Osteocyte (in vitro differentiated cells): ENCODE measurements at regions not wholly inside any gene's neighbourhood (a gene's known extent, or its start where the extent isn't known, plus 50 kb on each side); places are given as distances from the start of the nearest gene placed in this dataset.

ENCODE experiments used
- DNase-seq: peaks from one replicate; pipeline ENCODE4 v3.0.0; 2021; ENCODE audit warnings: mixed read lengths; ENCODE audit not compliant: unreplicated experiment; ENCODE audit errors: extremely low spot score
- H3K27ac Mint-ChIP-seq: one replicate; pipeline ENCODE4 v1.8.0; 2021; ENCODE audit warnings: mild to moderate bottlenecking, mixed read lengths; ENCODE audit not compliant: unreplicated experiment
- H3K27me3 Mint-ChIP-seq: one replicate; pipeline ENCODE4 v1.8.0; 2021; ENCODE audit warnings: mixed read lengths; ENCODE audit not compliant: unreplicated experiment
- H3K36me3 Mint-ChIP-seq: one replicate; pipeline ENCODE4 v1.8.0; 2021; ENCODE audit warnings: mixed read lengths; ENCODE audit not compliant: unreplicated experiment
- H3K4me1 Mint-ChIP-seq: one replicate; pipeline ENCODE4 v1.8.0; 2021; ENCODE audit warnings: mixed read lengths; ENCODE audit not compliant: unreplicated experiment
- H3K4me3 Mint-ChIP-seq: one replicate; pipeline ENCODE4 v1.8.0; 2021; ENCODE audit warnings: mild to moderate bottlenecking, moderate library complexity, mixed read lengths; ENCODE audit not compliant: unreplicated experiment
- H3K9me3 Mint-ChIP-seq: one replicate; pipeline ENCODE4 v1.8.0; 2021; ENCODE audit warnings: mixed read lengths; ENCODE audit not compliant: unreplicated experiment
- TF ChIP-seq, protein P1 (sequence below): fragments of 200-600 bp; sonication (generic); IDR thresholded peaks from 2 replicates; pipeline ENCODE4 v1.5.0; 2021; ENCODE audit warnings: antibody characterized with exemption, mild to moderate bottlenecking, moderate library complexity

DNA sequence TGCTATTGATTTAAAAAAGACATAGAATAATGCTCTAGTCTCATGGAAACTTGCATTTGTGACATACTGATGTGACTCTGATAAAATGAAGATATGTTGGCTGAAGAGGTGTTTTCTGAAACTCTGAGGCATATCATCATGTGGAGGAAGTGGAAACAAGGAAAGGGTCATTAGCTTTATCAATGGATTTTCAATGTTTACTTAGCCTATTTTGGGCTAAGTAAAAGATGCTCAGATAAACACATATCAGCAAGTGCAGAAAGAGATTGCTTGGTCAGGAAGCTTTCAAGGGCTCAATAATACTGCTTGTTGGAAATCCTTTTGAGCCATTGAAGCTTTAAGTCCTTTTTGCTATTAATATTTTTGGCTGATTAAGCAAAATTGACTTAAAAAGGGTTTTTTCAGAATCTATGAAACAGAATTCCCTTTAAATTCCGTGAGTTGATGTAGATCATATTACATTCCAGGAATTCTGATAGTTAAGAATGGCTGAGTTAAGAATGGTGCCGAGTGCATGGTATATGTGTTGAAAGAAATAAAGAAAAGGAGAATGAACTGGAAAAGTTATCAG lies 952.8 kb upstream of the SPRY2 start:
- no peaks in the 10 kb centered on the region for H3K9me3 Mint-ChIP-seq
- no peak for DNase-seq
- H3K27me3 Mint-ChIP-seq = peaks cover 8% of the 10 kb centered on the region
- H3K27ac Mint-ChIP-seq = no peak overlapping the region
- H3K4me3 Mint-ChIP-seq = no peak overlapping the region
- TF ChIP-seq, protein P1, sequence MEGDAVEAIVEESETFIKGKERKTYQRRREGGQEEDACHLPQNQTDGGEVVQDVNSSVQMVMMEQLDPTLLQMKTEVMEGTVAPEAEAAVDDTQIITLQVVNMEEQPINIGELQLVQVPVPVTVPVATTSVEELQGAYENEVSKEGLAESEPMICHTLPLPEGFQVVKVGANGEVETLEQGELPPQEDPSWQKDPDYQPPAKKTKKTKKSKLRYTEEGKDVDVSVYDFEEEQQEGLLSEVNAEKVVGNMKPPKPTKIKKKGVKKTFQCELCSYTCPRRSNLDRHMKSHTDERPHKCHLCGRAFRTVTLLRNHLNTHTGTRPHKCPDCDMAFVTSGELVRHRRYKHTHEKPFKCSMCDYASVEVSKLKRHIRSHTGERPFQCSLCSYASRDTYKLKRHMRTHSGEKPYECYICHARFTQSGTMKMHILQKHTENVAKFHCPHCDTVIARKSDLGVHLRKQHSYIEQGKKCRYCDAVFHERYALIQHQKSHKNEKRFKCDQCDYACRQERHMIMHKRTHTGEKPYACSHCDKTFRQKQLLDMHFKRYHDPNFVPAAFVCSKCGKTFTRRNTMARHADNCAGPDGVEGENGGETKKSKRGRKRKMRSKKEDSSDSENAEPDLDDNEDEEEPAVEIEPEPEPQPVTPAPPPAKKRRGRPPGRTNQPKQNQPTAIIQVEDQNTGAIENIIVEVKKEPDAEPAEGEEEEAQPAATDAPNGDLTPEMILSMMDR = no peak
- no peaks in the 10 kb centered on the region for H3K4me1 Mint-ChIP-seq
- H3K36me3 Mint-ChIP-seq = no peaks in the 10 kb centered on the region

DNA sequence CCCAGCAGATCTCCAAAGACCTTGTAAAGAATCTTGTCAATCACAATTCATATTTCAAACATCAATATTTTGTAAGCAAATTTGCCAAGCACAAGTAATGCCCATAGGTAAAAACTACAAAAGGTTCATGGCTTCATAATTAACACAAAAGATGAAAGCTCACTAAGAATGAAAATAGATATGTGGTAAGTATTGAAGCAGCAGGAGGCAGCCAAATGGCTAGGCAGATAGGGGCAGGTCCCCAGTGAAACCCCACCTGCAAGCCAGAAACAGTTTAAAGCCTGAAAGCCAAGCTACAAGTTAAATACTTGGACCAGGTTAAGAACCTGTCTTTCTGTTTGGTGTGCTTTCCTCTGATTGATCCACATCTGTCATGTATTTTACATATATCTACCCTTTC lies 942.6 kb upstream of the SPRY2 start:
- Mint-ChIP-seq H3K36me3 (no peaks in the 10 kb centered on the region), H3K27ac (no peak overlapping the region), H3K27me3 (no peaks in the 10 kb centered on the region), H3K4me3 (no peak overlapping the region), H3K9me3 (no peaks in the 10 kb centered on the region), H3K4me1 (no peaks in the 10 kb centered on the region)
- TF ChIP-seq, protein P1 = no peak
- DNase-seq = no peak

GRCh38 chr13:81283062-81283461 lies 942.1 kb upstream of the SPRY2 start:
- no peaks in the 10 kb centered on the region for H3K9me3 Mint-ChIP-seq
- DNase-seq = no peak
- TF ChIP-seq, protein P1 = no peak
- no peaks in the 10 kb centered on the region for H3K27me3 Mint-ChIP-seq
- H3K36me3 Mint-ChIP-seq = no peaks in the 10 kb centered on the region
- H3K4me1 Mint-ChIP-seq = no peaks in the 10 kb centered on the region
- H3K27ac Mint-ChIP-seq = no peak overlapping the region
- H3K4me3 Mint-ChIP-seq = no peak overlapping the region

DNA sequence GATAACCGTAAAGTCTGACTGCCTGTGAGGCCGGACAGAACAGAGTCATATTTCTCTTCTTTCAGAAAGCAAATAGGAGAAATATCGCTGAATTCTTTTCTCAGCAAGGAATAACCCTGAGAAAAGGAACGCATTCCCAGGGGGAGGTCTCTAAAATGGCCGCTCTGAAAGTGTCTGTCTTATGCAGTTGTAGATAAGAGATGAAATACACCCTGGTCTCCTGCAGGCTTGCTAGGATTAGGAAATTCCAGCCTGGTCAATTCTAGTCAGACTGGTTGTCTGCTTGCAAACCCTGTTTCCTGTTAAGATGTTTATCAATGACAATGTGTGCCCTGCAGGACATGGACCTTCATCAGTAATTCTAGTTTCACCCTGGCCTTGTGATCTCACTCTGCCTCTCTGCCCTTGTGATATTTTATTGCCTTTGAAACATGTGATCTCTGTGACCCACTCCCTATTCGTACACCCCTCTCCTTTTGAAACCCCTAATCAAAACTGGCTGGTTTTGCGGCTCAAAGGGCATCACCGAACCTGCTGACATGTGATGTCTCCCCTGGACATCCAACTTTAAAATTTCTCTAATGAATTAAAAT lies 934.8 kb upstream of the SPRY2 start:
- Mint-ChIP-seq H3K36me3 (no peaks in the 10 kb centered on the region), H3K4me1 (no peaks in the 10 kb centered on the region), H3K27me3 (peaks cover 3% of the 10 kb centered on the region), H3K27ac (no peak overlapping the region), H3K9me3 (peaks cover 29% of the 10 kb centered on the region), H3K4me3 (no peak overlapping the region)
- DNase-seq = no peak
- TF ChIP-seq, protein P1 = no peak

DNA sequence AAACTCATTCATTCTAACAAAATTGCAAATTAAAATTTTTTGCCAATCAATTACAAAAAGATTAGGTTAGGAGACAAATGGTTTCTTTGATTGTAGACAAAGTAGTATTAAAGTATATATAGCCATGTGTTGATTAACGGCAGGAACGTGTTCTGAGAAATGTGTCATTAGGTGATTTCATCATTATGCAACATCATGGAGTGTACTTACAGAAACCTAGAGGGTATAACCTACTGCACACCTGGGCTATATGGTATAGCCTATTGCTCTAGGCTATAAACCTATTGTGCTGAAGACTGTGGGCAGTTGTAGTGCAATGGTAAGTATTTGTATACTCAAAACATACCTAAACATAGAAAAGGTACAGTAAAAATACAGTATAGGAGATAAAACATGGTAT lies 906.8 kb upstream of the SPRY2 start:
- H3K4me3 Mint-ChIP-seq = no peak overlapping the region
- H3K27ac Mint-ChIP-seq = no peak overlapping the region
- TF ChIP-seq, protein P1 = no peak

More for the DNA sequence above, 906.8 kb upstream of the SPRY2 start:
- Mint-ChIP-seq H3K36me3 (no peaks in the 10 kb centered on the region), H3K9me3 (no peaks in the 10 kb centered on the region), H3K27me3 (no peaks in the 10 kb centered on the region), H3K4me1 (no peaks in the 10 kb centered on the region)
- no peak for DNase-seq
